Neural crest cell (in vitro differentiated cells): ENCODE measurements at regions not wholly inside any gene's neighbourhood (a gene's known extent, or its start where the extent isn't known, plus 50 kb on each side); places are given as distances from the start of the nearest gene placed in this dataset.

Experiments used
- DNase-seq: peaks from one replicate; pipeline ENCODE4 v3.0.0; 2021; ENCODE audit warnings: low read depth, mixed read lengths, low spot score
- H3K27ac Mint-ChIP-seq: one replicate; pipeline ENCODE4 v1.8.0; 2021; ENCODE audit warnings: mild to moderate bottlenecking, mixed read lengths; ENCODE audit not compliant: unreplicated experiment
- H3K27me3 Mint-ChIP-seq: 2 replicates; pipeline ENCODE4 v1.8.0; 2021; ENCODE audit warnings: low read depth, mild to moderate bottlenecking, mixed read lengths
- H3K36me3 Mint-ChIP-seq: 2 replicates; pipeline ENCODE4 v1.8.0; 2021; ENCODE audit warnings: low read depth, mild to moderate bottlenecking, mixed read lengths
- H3K4me1 Mint-ChIP-seq: 2 replicates; pipeline ENCODE4 v1.8.0; 2021; ENCODE audit warnings: mixed read lengths
- H3K4me3 Mint-ChIP-seq: one replicate; pipeline ENCODE4 v1.8.0; 2021; ENCODE audit warnings: mild to moderate bottlenecking, mixed read lengths
- H3K9me3 Mint-ChIP-seq: 2 replicates; pipeline ENCODE4 v1.8.0; 2021; ENCODE audit warnings: mixed read lengths
- TF ChIP-seq, protein P1 (sequence below): fragments of 200-600 bp; sonication (generic); conservative IDR thresholded peaks from 2 replicates; pipeline ENCODE4 v1.5.0; 2021; ENCODE audit warnings: antibody characterized with exemption, mild to moderate bottlenecking

DNA sequence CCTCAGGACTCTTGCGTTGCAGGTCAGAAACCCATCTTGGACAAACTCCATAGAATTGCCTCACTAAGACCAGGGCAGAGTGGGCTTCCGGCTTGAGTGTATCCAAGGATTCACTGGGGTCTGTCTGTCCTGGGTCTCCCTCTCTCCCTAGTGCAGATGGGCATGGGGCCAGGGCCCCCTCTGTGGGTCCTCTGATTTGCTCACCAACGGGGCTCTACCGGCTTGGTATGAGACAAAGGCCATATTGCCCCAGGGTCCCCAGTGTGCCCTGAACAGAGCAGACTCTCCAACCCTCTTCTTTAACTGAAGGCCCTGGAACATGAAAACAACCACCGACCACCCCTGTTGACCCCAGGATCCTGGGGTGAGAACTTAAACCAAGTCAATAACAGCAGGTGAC lies 68.2 kb upstream of the CHST15 start:
- H3K36me3 Mint-ChIP-seq = no peaks in the 10 kb centered on the region
- no peak overlapping the region for H3K4me3 Mint-ChIP-seq
- peaks cover 4% of the 10 kb centered on the region for H3K9me3 Mint-ChIP-seq
- no peak overlapping the region for H3K27ac Mint-ChIP-seq
- H3K4me1 Mint-ChIP-seq = no peaks in the 10 kb centered on the region
- TF ChIP-seq, protein P1, sequence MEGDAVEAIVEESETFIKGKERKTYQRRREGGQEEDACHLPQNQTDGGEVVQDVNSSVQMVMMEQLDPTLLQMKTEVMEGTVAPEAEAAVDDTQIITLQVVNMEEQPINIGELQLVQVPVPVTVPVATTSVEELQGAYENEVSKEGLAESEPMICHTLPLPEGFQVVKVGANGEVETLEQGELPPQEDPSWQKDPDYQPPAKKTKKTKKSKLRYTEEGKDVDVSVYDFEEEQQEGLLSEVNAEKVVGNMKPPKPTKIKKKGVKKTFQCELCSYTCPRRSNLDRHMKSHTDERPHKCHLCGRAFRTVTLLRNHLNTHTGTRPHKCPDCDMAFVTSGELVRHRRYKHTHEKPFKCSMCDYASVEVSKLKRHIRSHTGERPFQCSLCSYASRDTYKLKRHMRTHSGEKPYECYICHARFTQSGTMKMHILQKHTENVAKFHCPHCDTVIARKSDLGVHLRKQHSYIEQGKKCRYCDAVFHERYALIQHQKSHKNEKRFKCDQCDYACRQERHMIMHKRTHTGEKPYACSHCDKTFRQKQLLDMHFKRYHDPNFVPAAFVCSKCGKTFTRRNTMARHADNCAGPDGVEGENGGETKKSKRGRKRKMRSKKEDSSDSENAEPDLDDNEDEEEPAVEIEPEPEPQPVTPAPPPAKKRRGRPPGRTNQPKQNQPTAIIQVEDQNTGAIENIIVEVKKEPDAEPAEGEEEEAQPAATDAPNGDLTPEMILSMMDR = no peak
- no peak for DNase-seq
- H3K27me3 Mint-ChIP-seq = peaks cover 36% of the 10 kb centered on the region

DNA sequence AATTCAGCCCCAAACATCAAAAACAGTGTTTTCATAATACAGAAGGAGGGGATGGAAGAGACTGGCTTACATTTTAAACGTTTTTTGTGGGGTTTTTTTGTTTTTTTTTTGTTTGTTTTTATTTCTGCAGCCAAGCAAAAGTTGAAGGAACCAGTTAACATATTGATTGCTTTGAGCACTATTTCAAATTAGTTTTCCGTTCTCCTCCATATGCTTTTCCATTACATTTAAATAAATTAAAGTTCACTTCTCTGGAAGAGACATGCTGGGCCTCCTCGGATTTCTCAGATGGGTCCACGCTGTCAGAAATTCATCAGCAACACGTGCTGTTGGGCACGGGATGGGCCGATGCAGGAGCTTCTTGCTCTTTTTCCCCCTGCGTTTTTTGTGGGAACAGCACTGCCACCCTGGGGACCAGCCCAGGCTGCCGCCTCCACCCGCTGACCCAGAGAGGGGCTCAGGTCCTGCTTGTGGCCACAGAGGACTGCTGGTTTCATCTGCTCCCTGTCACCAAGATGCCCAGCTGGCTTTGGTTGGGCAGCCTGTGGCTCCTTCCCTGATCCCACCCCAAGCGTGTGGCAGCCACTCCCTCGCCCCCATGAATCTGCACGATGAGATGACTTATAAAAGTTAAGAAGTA lies 67.7 kb upstream of the CHST15 start:
- H3K36me3 Mint-ChIP-seq = no peaks in the 10 kb centered on the region
- peaks cover 3% of the 10 kb centered on the region for H3K4me1 Mint-ChIP-seq
- H3K27ac Mint-ChIP-seq = no peak overlapping the region
- H3K9me3 Mint-ChIP-seq = peaks cover 4% of the 10 kb centered on the region
- H3K4me3 Mint-ChIP-seq = no peak overlapping the region
- DNase-seq = no peak
- H3K27me3 Mint-ChIP-seq = peaks cover 36% of the 10 kb centered on the region
- TF ChIP-seq, protein P1 = no peak

DNA sequence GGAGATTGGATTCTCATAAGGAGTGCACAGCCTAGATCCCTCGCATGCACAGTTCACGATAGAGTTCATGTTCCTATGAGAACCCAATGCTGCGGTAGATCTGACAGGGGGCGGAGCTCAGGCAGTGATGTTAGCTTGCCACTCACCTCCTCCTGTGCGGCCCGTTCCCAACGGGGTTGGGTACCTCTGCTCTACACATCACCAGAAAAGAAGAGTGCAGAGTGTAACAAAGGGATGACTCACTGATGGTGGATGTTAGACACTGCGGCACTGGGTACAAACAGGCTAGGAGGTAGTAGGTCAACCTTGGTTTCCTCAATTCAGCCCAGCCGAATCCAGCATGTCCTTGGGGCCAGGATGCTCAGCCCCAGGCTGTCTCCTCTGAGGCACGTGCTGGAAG lies 66.8 kb upstream of the CHST15 start:
- no peak overlapping the region for H3K27ac Mint-ChIP-seq

DNA sequence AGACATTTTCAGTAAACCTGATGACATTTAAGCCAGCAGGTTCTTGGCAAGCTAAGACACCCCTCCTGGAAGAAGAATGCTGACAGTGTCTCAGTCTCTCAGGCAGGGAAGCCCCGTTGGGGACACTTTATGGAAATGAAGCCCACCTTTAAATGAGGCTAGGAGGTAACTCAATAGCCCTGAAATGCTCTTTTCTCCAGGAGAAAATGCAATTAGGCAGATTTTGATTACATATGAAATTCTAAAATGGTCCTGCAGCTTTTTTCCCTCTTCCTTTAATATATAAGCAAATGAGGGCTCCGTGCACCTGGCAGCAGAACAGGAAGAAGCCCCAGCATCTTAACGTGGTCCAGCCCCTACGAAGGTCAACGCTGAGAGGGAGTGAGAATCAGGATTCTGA lies 65.8 kb upstream of the CHST15 start:
- Mint-ChIP-seq H3K4me3 (no peak overlapping the region), H3K27me3 (peaks cover 33% of the 10 kb centered on the region), H3K9me3 (peaks cover 9% of the 10 kb centered on the region), H3K4me1 (peaks cover 11% of the 10 kb centered on the region), H3K27ac (no peak overlapping the region), H3K36me3 (no peaks in the 10 kb centered on the region)
- TF ChIP-seq, protein P1 = no peak
- DNase-seq = no peak

More for the DNA sequence above, 66.8 kb upstream of the CHST15 start:
- DNase-seq = no peak
- TF ChIP-seq, protein P1 = no peak
- peaks cover 11% of the 10 kb centered on the region for H3K4me1 Mint-ChIP-seq
- no peaks in the 10 kb centered on the region for H3K36me3 Mint-ChIP-seq
- H3K27me3 Mint-ChIP-seq = peaks cover 36% of the 10 kb centered on the region
- H3K4me3 Mint-ChIP-seq = no peak overlapping the region
- peaks cover 9% of the 10 kb centered on the region for H3K9me3 Mint-ChIP-seq

DNA sequence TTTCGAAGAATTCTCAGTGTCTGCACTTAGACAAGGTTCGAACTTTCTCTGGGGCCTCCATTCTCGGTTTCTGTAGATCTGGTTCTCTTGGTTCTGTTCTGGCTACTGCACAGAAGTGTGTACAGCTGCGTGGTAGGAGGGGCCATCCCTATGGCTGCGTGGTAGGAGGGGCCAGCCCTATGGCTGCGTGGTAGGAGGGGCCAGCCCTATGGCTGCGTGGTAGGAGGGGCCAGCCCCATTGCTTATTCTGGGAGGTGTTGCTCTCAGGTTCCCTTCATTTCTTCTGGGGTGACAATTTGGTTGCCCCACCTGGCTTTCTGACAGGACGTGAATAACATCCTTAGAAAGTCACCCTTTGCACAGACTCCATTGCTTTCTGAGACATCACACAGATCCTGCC lies 65.2 kb upstream of the CHST15 start:
- Mint-ChIP-seq H3K27ac (no peak overlapping the region), H3K27me3 (peaks cover 33% of the 10 kb centered on the region), H3K9me3 (peaks cover 9% of the 10 kb centered on the region), H3K36me3 (no peaks in the 10 kb centered on the region), H3K4me3 (no peak overlapping the region), H3K4me1 (peaks cover 11% of the 10 kb centered on the region)
- DNase-seq = no peak
- TF ChIP-seq, protein P1 = no peak
